GM23248 (cell line): ENCODE measurements at regions not wholly inside any gene's neighbourhood (a gene's known extent, or its start where the extent isn't known, plus 50 kb on each side); places are given as distances from the start of the nearest gene placed in this dataset.
A peak's percentile ranks its signal among the peaks of the same experiment; 100 is the strongest.

ENCODE experiments used
- DNase-seq: peaks from one replicate; pipeline ENCODE4 v3.0.0-alpha.2; 2015
- H2AFZ ChIP-seq: fragments of 200-600 bp; sonication (generic); 2 replicates; pipeline ENCODE4 v1.6.1; 2016; ENCODE audit warnings: antibody characterized with exemption
- H3F3A ChIP-seq: fragments of 200-600 bp; sonication (generic); 2 replicates; pipeline ENCODE4 v1.6.1; 2016; ENCODE audit warnings: mild to moderate bottlenecking, antibody characterized with exemption, mixed run types; ENCODE audit not compliant: insufficient read depth
- H3K27ac ChIP-seq: fragments of 200-600 bp; sonication (generic); 2 replicates; pipeline ENCODE4 v1.5.1; 2016; ENCODE audit warnings: mild to moderate bottlenecking
- H3K27me3 ChIP-seq: fragments of 200-600 bp; sonication (generic); replicated peaks from 2 replicates; pipeline ENCODE4 v1.6.1; 2016; ENCODE audit warnings: mild to moderate bottlenecking; ENCODE audit not compliant: insufficient read depth
- H3K36me3 ChIP-seq: fragments of 200-600 bp; sonication (generic); 2 replicates; pipeline ENCODE4 v1.6.1; 2016; ENCODE audit warnings: low read depth, mild to moderate bottlenecking
- H3K4me1 ChIP-seq: fragments of 200-600 bp; sonication (generic); 2 replicates; pipeline ENCODE4 v1.6.1; 2016; ENCODE audit warnings: mild to moderate bottlenecking; ENCODE audit not compliant: insufficient read depth
- H3K4me2 ChIP-seq: fragments of 200-600 bp; sonication (generic); one replicate; pipeline ENCODE4 v1.6.1; 2016; ENCODE audit warnings: mild to moderate bottlenecking; ENCODE audit not compliant: unreplicated experiment
- H3K4me3 ChIP-seq: fragments of 200-600 bp; sonication (generic); 2 replicates; pipeline ENCODE4 v1.5.1; 2016; ENCODE audit warnings: mild to moderate bottlenecking
- H3K79me2 ChIP-seq: fragments of 200-600 bp; sonication (generic); 2 replicates; pipeline ENCODE4 v1.6.1; 2016; ENCODE audit warnings: mild to moderate bottlenecking; ENCODE audit not compliant: insufficient read depth
- H3K9ac ChIP-seq: fragments of 200-600 bp; sonication (generic); 2 replicates; pipeline ENCODE4 v1.6.1; 2016; ENCODE audit warnings: mild to moderate bottlenecking
- H3K9me2 ChIP-seq: fragments of 200-600 bp; sonication (generic); 2 replicates; pipeline ENCODE4 v1.6.1; 2016; ENCODE audit warnings: mixed run types, mild to moderate bottlenecking, moderate library complexity; ENCODE audit not compliant: insufficient read depth
- H3K9me3 ChIP-seq: fragments of 200-600 bp; sonication (generic); one replicate; pipeline ENCODE4 v1.6.1; 2017; ENCODE audit warnings: low read depth
- H4K20me1 ChIP-seq: fragments of 200-600 bp; sonication (generic); 2 replicates; pipeline ENCODE4 v1.6.0; 2016; ENCODE audit not compliant: insufficient read depth
- EZH2 ChIP-seq: fragments of 200-600 bp; sonication (generic); IDR thresholded peaks from 2 replicates; pipeline ENCODE4 v1.6.1; 2018; ENCODE audit warnings: antibody characterized with exemption, mild to moderate bottlenecking; ENCODE audit not compliant: insufficient read depth, poor library complexity, severe bottlenecking
- EZH2phosphoT487 ChIP-seq: fragments of 200-600 bp; sonication (generic); IDR thresholded peaks from 2 replicates; pipeline ENCODE4 v1.6.1; 2018; ENCODE audit warnings: antibody characterized with exemption, moderate library complexity, mild to moderate bottlenecking, low read depth; ENCODE audit not compliant: insufficient read depth
- WGBS, 2 experiments: methylation state at CpG; one replicate each; pipeline ENCODE4 v1.1.6; 2015 to 2017; ENCODE audit warnings: low lambda C conversion rate in 2 of 2, low coverage in 1 of 2; ENCODE audit errors: missing lambda C conversion rate in 2 of 2; 5-methylcytosine and 5-hydroxymethylcytosine counted together
- in situ Hi-C: fragments of 300-500 bp; cut with MboI; formaldehyde crosslinking; loops from 2 replicates; pipeline ENCODE4 v1.15.0; 2020

DNA sequence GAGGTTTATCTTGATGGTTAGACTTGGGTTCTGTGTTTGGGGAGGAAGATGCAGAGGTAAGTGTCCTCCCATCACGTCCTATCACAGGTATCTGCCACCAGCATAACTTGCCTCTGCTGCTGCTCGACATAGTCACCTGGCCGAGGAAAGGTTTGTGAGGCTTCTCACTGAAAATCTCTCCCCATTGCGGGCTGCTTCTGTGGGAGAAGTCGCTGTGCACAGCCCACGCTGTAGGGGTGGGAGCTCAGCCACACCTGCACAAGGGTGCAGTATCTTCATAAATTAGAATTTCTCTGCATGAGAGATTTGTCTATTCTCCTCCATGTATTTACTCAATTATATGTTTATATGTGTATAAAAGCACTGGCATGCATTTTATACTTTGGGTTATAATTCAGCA lies 415.7 kb upstream of the MYT1L start:
- TF ChIP-seq EZH2phosphoT487, result no peak
- TF ChIP-seq EZH2, result no peak
- Histone ChIP-seq H3K27ac (no peak overlapping the region), H3K9ac (no peak overlapping the region), H3K4me2 (no peak overlapping the region), H3K9me2 (no peaks in the 10 kb centered on the region), H3K36me3 (no peaks in the 10 kb centered on the region), H2AFZ (no peak overlapping the region), H3F3A (no peaks in the 10 kb centered on the region), H3K27me3 (no peaks in the 10 kb centered on the region), H3K79me2 (no peaks in the 10 kb centered on the region), H3K4me1 (no peaks in the 10 kb centered on the region), H3K9me3 (no peaks in the 10 kb centered on the region), H4K20me1 (no peaks in the 10 kb centered on the region), H3K4me3 (no peak overlapping the region)
- WGBS, 2 experiments, result 55 to 60% methylated on average over 6 of the region's 6 CpGs
- in situ Hi-C loops, result no loop called here
- no peak for DNase-seq

DNA sequence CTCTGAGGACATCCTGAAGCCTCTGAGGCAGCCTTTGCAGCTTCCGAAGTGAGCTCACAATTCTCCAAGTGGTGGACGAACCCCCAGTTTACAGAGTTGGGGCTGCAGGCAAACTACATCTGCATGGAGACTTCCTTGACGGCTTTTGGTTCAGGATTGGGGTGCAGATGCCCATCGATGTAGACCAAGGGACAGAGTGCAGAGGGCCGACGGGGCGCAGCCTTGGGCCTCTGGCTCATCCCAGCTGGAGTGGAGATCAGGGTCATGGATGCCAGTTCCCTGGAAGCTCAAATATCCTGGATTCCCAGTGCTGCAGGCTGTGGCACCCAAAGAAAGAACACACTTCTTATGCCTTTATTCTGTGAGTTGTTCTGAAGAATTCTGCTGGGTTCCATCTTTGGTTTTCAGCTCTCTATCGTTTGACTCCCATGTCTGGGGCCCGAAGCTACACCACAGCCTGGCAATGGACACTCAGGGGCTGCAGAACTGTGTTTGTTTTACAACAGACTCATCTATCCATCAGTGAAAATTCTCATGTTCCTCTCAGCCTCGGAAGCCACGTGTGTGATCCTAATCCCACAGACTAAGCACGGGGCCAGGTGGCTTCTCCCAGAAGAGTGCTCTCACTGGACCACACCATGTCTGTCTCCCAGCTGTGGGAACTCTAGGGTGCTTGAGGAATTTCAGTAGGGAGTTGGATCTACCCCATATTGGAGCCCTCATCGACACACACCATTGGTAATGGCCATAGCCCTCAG lies 414.1 kb upstream of the MYT1L start:
- in situ Hi-C loops, result no loop called here
- no peak for TF ChIP-seq EZH2
- TF ChIP-seq EZH2phosphoT487, result no peak
- Histone ChIP-seq H3K27ac (no peak overlapping the region), H3K9me2 (no peaks in the 10 kb centered on the region), H3K4me3 (no peak overlapping the region), H4K20me1 (no peaks in the 10 kb centered on the region), H3K9me3 (no peaks in the 10 kb centered on the region), H3K9ac (no peak overlapping the region), H3K79me2 (no peaks in the 10 kb centered on the region), H3K27me3 (no peaks in the 10 kb centered on the region), H3F3A (no peaks in the 10 kb centered on the region), H3K4me1 (no peaks in the 10 kb centered on the region), H3K36me3 (no peaks in the 10 kb centered on the region), H3K4me2 (no peak overlapping the region), H2AFZ (no peak overlapping the region)
- DNase-seq, result no peak
- WGBS, 2 experiments, result 50 to 62% methylated on average over 13 of the region's 13 CpGs

DNA sequence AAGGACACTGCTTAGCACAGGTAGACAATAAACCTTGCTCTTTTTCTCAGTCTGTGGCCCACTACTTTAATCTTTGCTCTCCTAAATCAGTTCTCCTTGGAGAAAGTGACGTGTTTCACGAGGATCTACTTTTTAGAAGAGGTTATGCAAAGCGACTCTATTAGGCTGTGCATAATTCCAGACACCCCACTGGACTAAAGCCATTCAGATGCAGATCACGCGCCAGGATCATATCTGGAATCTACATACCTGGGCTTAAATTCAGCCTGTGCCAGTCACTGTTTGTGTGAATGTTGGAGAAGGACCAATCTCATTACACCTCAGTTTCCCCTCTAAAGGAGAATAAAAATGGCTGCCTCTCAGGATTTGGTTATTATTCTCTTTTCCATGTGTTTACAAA lies 413.0 kb upstream of the MYT1L start:
- Histone ChIP-seq H3K4me3 (no peak overlapping the region), H3F3A (no peaks in the 10 kb centered on the region), H3K4me1 (no peaks in the 10 kb centered on the region), H3K4me2 (no peak overlapping the region), H3K9me2 (no peaks in the 10 kb centered on the region), H3K27me3 (no peaks in the 10 kb centered on the region), H3K9me3 (no peaks in the 10 kb centered on the region), H3K36me3 (no peaks in the 10 kb centered on the region), H3K27ac (no peak overlapping the region), H4K20me1 (no peaks in the 10 kb centered on the region), H3K79me2 (no peaks in the 10 kb centered on the region), H3K9ac (no peak overlapping the region), H2AFZ (no peak overlapping the region)
- 49 to 57% methylated on average over 5 of the region's 5 CpGs for WGBS, 2 experiments
- DNase-seq, result no peak
- in situ Hi-C loops, result no loop called here
- TF ChIP-seq EZH2phosphoT487 (no peak), EZH2 (no peak)

DNA sequence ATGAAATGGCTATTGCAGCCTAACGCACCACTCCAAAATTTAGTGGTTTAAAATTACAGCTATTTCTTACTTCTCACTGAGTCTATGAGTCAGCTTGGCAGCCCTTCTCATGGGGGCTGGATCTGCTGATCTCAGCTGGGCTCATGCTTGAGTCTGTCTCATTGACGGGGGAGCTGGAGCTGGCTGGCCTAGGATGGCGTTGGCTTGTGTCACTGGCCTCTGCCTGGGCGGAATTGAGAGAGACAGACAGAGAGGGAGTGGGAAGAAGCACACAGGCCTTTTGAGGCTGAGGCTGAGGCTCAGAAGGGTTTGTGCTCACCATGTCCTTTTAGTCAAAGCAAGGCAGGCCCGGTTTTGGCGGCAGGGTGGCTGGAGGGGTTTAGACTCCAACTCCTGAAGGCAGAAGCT lies 412.1 kb upstream of the MYT1L start:
- WGBS, 2 experiments, result 1 to 5% methylated on average over 6 of the region's 6 CpGs
- Histone ChIP-seq H3K27ac (no peak overlapping the region), H2AFZ (no peak overlapping the region)

More for the DNA sequence above, 412.1 kb upstream of the MYT1L start:
- Histone ChIP-seq H3K27me3 (no peaks in the 10 kb centered on the region), H3K4me3 (no peak overlapping the region), H3K4me2 (no peak overlapping the region), H4K20me1 (no peaks in the 10 kb centered on the region), H3K9ac (no peak overlapping the region), H3K36me3 (no peaks in the 10 kb centered on the region), H3F3A (no peaks in the 10 kb centered on the region), H3K9me3 (no peaks in the 10 kb centered on the region), H3K79me2 (no peaks in the 10 kb centered on the region), H3K9me2 (no peaks in the 10 kb centered on the region), H3K4me1 (no peaks in the 10 kb centered on the region)
- in situ Hi-C loops, result no loop called here
- peak; percentile 71 for DNase-seq
- TF ChIP-seq EZH2, result no peak
- TF ChIP-seq EZH2phosphoT487, result no peak
